Transverse colon (tissue), 4 donors: ENCODE measurements at regions not wholly inside any gene's neighbourhood (a gene's known extent, or its start where the extent isn't known, plus 50 kb on each side); places are given as distances from the start of the nearest gene placed in this dataset.

ENCODE experiments used
- DNase-seq: peaks from one replicate; pipeline ENCODE4 v3.0.0-alpha.2; 2019
- H3K27ac ChIP-seq, 4 donors: fragments of 200-600 bp; sonication (generic); 2 replicates each; pipeline ENCODE4 v1.5.1; 2016 to 2018; ENCODE audit warnings: inconsistent platforms in 4 of 4
- H3K27me3 ChIP-seq: fragments of 200-600 bp; sonication (generic); 2 replicates; pipeline ENCODE4 v1.5.1; 2017; ENCODE audit warnings: inconsistent platforms
- H3K36me3 ChIP-seq, 4 donors: fragments of 200-600 bp; sonication (generic); 2 replicates each; pipeline ENCODE4 v1.5.1; 2017 to 2019; ENCODE audit warnings: inconsistent platforms in 4 of 4
- H3K4me1 ChIP-seq, 4 donors: fragments of 200-600 bp; sonication (generic); 2 replicates each; pipeline ENCODE4 v1.5.1; 2017 to 2020; ENCODE audit warnings: inconsistent platforms in 4 of 4
- H3K4me3 ChIP-seq, 4 donors: fragments of 200-600 bp; sonication (generic); 1 replicate in 1 of 4; 2 replicates in 3 of 4; pipeline versions ENCODE4 v1.5.1 to v1.6.1; 2017 to 2019; ENCODE audit warnings: inconsistent platforms in 4 of 4
- H3K9me3 ChIP-seq, 2 donors: fragments of 200-600 bp; sonication (generic); 2 replicates each; pipeline ENCODE4 v1.5.1; 2017 to 2019; ENCODE audit warnings: inconsistent platforms in 2 of 2
- CTCF ChIP-seq, 5 experiments: fragments of 200-600 bp in 3 of 5; fragments of 450-650 bp in 2 of 5; sonication (generic) in 3 of 5; IDR thresholded peaks; 1 replicate in 2 of 5; 2 replicates in 3 of 5; pipeline ENCODE4 v1.5.1; 2016 to 2017; ENCODE audit warnings: antibody characterized with exemption in 5 of 5, inconsistent platforms in 3 of 5, mild to moderate bottlenecking in 2 of 5, moderate library complexity in 1 of 5
- EP300 ChIP-seq: sonication (generic); formaldehyde crosslinking; IDR thresholded peaks from one replicate; pipeline ENCODE4 v1.6.1; 2017; ENCODE audit warnings: antibody characterized with exemption, low read depth
- POLR2A ChIP-seq: fragments of 450-650 bp; IDR thresholded peaks from one replicate; pipeline ENCODE4 v1.6.1; 2016; ENCODE audit warnings: antibody characterized with exemption, mild to moderate bottlenecking, moderate library complexity
- POLR2AphosphoS5 ChIP-seq, 3 donors: sonication (generic); formaldehyde crosslinking; IDR thresholded peaks; one replicate each; pipeline ENCODE4 v1.6.1; 2016; ENCODE audit warnings: antibody characterized with exemption in 3 of 3
- whole genome bisulfite sequencing, 2 donors: methylation state at CpG; one replicate each; pipeline ENCODE4 v1.1.5; 2018; ENCODE audit warnings: low coverage in 1 of 2; 5-methylcytosine and 5-hydroxymethylcytosine counted together
- in situ Hi-C, 4 donors: fragments of 200-750 bp; cut with MboI; loops; one replicate each; pipeline versions ENCODE4 v1.15.0 to v1.15.1; 2017; ENCODE audit warnings: low sequenced_read_pairs in 3 of 4, low pct_ligation_motif_present in 1 of 4, low pct_unique_long_range_greater_than_20kb in 1 of 4
- intact Hi-C: fragments of 100-400 bp; cut with DNase I; formaldehyde crosslinking; loops from one replicate; pipeline ENCODE4 v1.15.1; 2023; ENCODE audit warnings: low total_unique reads

- in situ Hi-C loops (no loop called here), intact Hi-C loops (no loop called here)
- DNase-seq: no peak
- Histone ChIP-seq H3K36me3 (no peaks in the 10 kb centered on the region), H3K9me3 (no peaks in the 10 kb centered on the region), H3K27me3 (peaks cover 18% of the 10 kb centered on the region), H3K4me3 (no peak overlapping the region), H3K27ac (no peak overlapping the region), H3K4me1 (no peaks in the 10 kb centered on the region)
- WGBS, 2 donors: 65 to 84% methylated on average over 3 to 13 of the region's 13 CpGs
- no peak for TF ChIP-seq EP300
Measured at GRCh38 chr6:169881976-169882375, 130.6 kb downstream of the ERMARD start.

DNA sequence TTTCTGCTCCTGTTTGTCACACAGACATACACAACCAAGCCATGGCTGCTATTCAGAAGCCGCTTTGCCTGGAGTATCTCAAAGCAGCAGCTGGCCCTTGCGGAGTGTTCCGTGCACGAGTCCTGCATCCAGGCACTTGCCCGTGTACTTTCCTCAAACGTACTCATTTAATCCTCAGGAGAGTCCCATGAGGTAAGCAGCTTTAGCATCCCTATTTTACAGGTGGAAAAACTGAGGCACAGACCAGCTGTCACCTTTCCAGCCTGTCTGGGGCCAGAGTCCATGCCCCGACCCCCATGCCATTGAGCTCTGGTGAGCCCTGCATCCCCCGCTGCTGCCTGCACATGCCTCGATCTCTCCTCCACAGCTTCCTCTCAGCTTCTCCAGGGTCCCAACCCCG lies 130.0 kb downstream of the ERMARD start:
- DNase-seq: no peak
- in situ Hi-C loops (no loop called here), intact Hi-C loops (no loop called here)
- Histone ChIP-seq H3K9me3 (no peaks in the 10 kb centered on the region), H3K36me3 (no peaks in the 10 kb centered on the region), H3K27me3 (peaks cover 18% of the 10 kb centered on the region), H3K4me1 (no peaks in the 10 kb centered on the region), H3K4me3 (no peak overlapping the region), H3K27ac (no peak overlapping the region)
- 74 to 85% methylated on average over 4 to 10 of the region's 10 CpGs for WGBS, 2 donors
- TF ChIP-seq POLR2A (no peak), POLR2AphosphoS5 (IDR thresholded peaks at IDR 0.05) (no peak), EP300 (no peak), CTCF (IDR thresholded peaks at IDR 0.05) (no peak)

DNA sequence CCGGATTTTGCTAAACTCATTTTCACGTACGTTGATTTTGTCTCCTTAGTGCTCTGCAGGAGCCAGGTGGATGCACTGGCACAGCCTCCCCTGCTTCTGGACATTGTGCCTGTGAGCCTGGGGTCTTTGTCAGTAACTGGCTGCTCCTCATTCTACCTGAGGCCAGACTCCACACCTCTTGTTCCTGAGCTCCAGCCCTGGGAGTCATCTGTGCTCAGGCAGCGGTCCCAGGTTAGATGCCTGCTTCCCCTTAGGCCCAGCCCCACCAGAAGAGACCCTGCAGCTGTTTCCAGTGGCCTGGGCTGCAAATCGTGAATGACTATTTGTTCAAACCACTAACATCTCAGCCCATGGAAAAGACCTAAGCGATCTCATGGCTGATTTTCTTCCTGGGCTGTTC lies 129.1 kb downstream of the ERMARD start:
- intact Hi-C loops: no loop called here
- in situ Hi-C loops: no loop called here
- 84% methylated on average over 6 of the region's 6 CpGs; no CpG with 5 or more reads in 1 of the 2 donors for WGBS, 2 donors
- Histone ChIP-seq H3K4me3 (no peak overlapping the region), H3K27ac (no peak overlapping the region), H3K27me3 (peaks cover 18% of the 10 kb centered on the region), H3K4me1 (no peaks in the 10 kb centered on the region), H3K36me3 (no peaks in the 10 kb centered on the region), H3K9me3 (no peaks in the 10 kb centered on the region)
- TF ChIP-seq POLR2A: no peak
- TF ChIP-seq CTCF (IDR thresholded peaks at IDR 0.05): no peak
- no peak for TF ChIP-seq POLR2AphosphoS5 (IDR thresholded peaks at IDR 0.05)
- TF ChIP-seq EP300: no peak
- DNase-seq: no peak

DNA sequence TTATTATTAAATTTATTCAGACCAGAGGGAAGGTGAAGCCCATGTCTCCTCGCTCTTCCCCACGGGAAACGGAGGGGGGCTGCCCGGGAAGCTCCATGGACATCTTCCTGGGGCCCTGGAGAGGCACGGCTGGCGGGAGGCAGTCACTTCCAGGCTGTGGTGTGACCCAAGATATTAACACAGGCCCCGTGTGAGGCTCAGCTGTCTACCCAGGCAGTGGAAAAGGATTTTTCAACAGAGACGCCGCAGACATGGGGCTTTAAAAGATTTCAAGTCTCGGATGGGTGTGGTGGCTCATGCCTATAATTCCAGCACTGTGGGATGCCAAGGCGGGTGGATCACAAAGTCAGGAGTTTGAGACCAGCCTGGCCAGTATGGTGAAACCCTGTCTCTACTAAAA lies 117.9 kb downstream of the ERMARD start:
- Histone ChIP-seq H3K4me3 (no peak overlapping the region), H3K9me3 (no peaks in the 10 kb centered on the region), H3K4me1 (no peaks in the 10 kb centered on the region), H3K27me3 (no peaks in the 10 kb centered on the region), H3K36me3 (no peaks in the 10 kb centered on the region), H3K27ac (no peak overlapping the region)
- 90 to 97% methylated on average over 3 to 11 of the region's 11 CpGs for WGBS, 2 donors
- intact Hi-C loops (no loop called here), in situ Hi-C loops (no loop called here)
- TF ChIP-seq CTCF (IDR thresholded peaks at IDR 0.05) (no peak), EP300 (no peak), POLR2A (no peak), POLR2AphosphoS5 (IDR thresholded peaks at IDR 0.05) (no peak)
- DNase-seq: no peak

GRCh38 chr6:169868458-169868857 lies 117.0 kb downstream of the ERMARD start:
- in situ Hi-C loops: no loop called here

More at GRCh38 chr6:169868458-169868857, 117.0 kb downstream of the ERMARD start:
- Histone ChIP-seq H3K27ac (no peak overlapping the region), H3K4me3 (no peak overlapping the region), H3K9me3 (no peaks in the 10 kb centered on the region), H3K36me3 (no peaks in the 10 kb centered on the region), H3K4me1 (no peaks in the 10 kb centered on the region), H3K27me3 (no peaks in the 10 kb centered on the region)
- intact Hi-C loops: no loop called here
- TF ChIP-seq CTCF (IDR thresholded peaks at IDR 0.05) (no peak), POLR2AphosphoS5 (IDR thresholded peaks at IDR 0.05) (peak in 1 of 3 donors; percentile 23)
- peak; percentile 68 for DNase-seq
- 58 to 90% methylated on average over 7 to 19 of the region's 19 CpGs for WGBS, 2 donors
